ENCODE measurements at regions not wholly inside any gene's neighbourhood (a gene's known extent, or its start where the extent isn't known, plus 50 kb on each side); places are given as distances from the start of the nearest gene placed in this dataset.

GRCh38 chr9:74330487-74331214 lies 166.5 kb upstream of the RORB start:
- H3K27ac Mint-ChIP-seq = no peak overlapping the region
- Histone ChIP-seq H3K4me1 (ENCODE audit: insufficient read depth) (peaks cover 8% of the 10 kb centered on the region; the same call in 1 of the 2 replicates), H4K20me1 (replicated peaks; ENCODE audit: insufficient read depth) (no peaks in the 10 kb centered on the region), H3F3A (replicated peaks; ENCODE audit: low read depth) (no peaks in the 10 kb centered on the region), H3K4me2 (no peak overlapping the region), H3K27me3 (ENCODE audit: insufficient read depth) (no peaks in the 10 kb centered on the region), H2AFZ (no peak overlapping the region; the same call in 1 of the 2 replicates), H3K4me3 (no peak overlapping the region), H3K79me2 (replicated peaks; ENCODE audit: insufficient read depth) (no peaks in the 10 kb centered on the region), H3K36me3 (ENCODE audit: insufficient read depth) (no peaks in the 10 kb centered on the region), H3K27ac (ENCODE audit: low read depth) (no peak overlapping the region), H3K9me2 (ENCODE audit: insufficient read depth) (0 out of 2 replicates have a peak, but pooled peaks cover 3% of the 10 kb centered on the region)
- H3K9me3 Mint-ChIP-seq = no peaks in the 10 kb centered on the region
- DNase-seq (ENCODE audit: low spot score) = no peak
- no peaks in the 10 kb centered on the region for H3K27me3 Mint-ChIP-seq (ENCODE audit: insufficient read depth, low read depth, poor library complexity)
- no peak for TF ChIP-seq ETS1 (IDR thresholded peaks at IDR 0.05)
- TF ChIP-seq JUNB (IDR thresholded peaks at IDR 0.05; ENCODE audit: unreplicated experiment) = no peak
- TF ChIP-seq CTCF (conservative IDR thresholded peaks at IDR 0.05; ENCODE audit: low read depth in 2 of 2) = no peak
- TF ChIP-seq NANOG (IDR thresholded peaks at IDR 0.05; ENCODE audit: borderline replicate concordance) = no peak
- no peak for TF ChIP-seq REST (IDR thresholded peaks at IDR 0.05; ENCODE audit: unreplicated experiment)
- no peak for TF ChIP-seq POLR2AphosphoS5 (IDR thresholded peaks at IDR 0.05; ENCODE audit: low read depth)
- TF ChIP-seq CREB1 (CRISPR knock-in tag; IDR thresholded peaks at IDR 0.05; ENCODE audit: low read depth) = no peak
- no peak for TF ChIP-seq EZH2 (IDR thresholded peaks at IDR 0.05; ENCODE audit: low read depth, unreplicated experiment)
- no peak for TF ChIP-seq ZNF114 (CRISPR knock-in tag; IDR thresholded peaks at IDR 0.05)
- no peak for TF ChIP-seq STAT1 (IDR thresholded peaks at IDR 0.05; ENCODE audit: unreplicated experiment)
- no peak for TF ChIP-seq ZNF462 (CRISPR knock-in tag; IDR thresholded peaks at IDR 0.05)
- TF ChIP-seq EZH2phosphoT487 (IDR thresholded peaks at IDR 0.05; ENCODE audit: unreplicated experiment) = no peak
- no peak for TF ChIP-seq ZNF331 (CRISPR knock-in tag; IDR thresholded peaks at IDR 0.05; ENCODE audit: low read depth)
- no peak overlapping the region for H3K4me3 Mint-ChIP-seq
- H3K4me1 Mint-ChIP-seq = peaks cover 11% of the 10 kb centered on the region; the same call in 2 of the 3 replicates
- no peak for ATAC-seq
- H3K36me3 Mint-ChIP-seq (ENCODE audit: low read depth) = no peaks in the 10 kb centered on the region
